HG02759 (cell line): ENCODE measurements at regions not wholly inside any gene's neighbourhood (a gene's known extent, or its start where the extent isn't known, plus 50 kb on each side); places are given as distances from the start of the nearest gene placed in this dataset.
"Not testable (repeated sequence)": the region's sequence is repeated elsewhere in the genome, so short reads cannot be mapped to it uniquely, and the experiment has no call there.

Experiments used
- ATAC-seq: cut with Tn5 transposase; IDR thresholded peaks from one replicate; pipeline ENCODE4 v1.9.1; 2021; ENCODE audit warnings: mild to moderate bottlenecking, moderate library complexity; ENCODE audit not compliant: unreplicated experiment

DNA sequence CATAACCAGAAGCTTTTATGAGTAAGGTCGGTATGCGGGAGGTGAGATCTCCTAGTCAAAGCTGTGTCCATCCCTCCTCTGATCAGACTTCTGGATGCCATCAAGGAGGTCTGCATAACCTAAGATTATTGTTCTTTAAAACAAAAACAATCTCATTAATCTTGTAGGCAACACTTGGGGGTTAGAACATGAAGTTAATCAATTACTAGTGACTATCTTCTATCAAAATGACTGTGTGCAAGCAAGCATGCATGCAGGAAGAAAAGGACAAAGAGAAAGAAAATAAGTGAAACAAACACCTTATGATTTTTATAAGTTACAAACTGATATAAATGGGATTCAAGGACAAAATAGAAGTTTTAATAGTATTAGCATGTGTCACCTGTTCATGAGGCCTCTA is 2435.9 kb upstream of the PCDH20 start:
- ATAC-seq, result no peak

DNA sequence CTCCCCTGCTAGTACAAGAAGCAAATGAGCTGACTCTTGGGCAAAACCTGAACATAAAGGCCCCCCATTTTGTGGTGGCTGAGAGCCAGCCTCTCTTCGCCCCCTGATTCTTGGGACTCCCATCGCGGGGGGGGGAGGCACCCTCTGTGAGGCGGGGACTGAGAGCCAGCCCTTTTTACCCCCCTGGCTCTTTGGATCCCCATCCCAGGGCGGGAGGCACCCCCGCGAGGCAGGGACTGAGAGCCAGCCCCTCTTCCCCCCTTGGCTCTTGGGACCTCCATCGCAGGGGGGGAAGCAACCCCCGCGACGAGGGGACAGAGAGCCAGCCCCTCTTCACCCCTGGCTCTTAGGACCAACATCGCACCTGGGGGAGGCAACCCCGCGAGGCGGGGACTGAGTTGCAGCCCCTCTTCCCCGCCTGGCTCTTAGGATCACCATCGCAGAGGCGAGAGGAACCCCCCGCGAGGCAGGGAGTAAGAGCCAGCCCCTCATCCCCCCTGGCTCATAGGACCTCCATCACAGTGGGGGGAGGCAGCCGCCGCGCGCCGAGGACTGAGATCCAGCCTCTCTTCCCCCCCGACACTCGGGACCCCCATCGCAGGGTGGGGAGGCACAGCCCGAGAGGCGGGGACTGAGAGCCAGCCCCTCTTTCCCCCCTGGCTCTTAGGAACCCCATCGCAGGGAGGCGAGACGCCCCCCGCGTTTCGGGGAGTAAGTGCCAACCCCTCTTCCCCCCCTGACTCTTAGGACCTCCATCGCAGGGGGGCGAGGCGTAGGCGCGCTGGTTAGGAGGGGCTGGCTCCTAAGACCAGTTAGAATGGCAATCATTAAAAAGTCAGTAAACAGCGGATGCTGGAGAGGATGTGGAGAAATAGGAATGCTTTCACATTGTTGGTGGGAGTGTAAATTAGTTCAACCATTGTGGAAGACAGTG is 2428.4 kb upstream of the PCDH20 start:
- no peak for ATAC-seq

DNA sequence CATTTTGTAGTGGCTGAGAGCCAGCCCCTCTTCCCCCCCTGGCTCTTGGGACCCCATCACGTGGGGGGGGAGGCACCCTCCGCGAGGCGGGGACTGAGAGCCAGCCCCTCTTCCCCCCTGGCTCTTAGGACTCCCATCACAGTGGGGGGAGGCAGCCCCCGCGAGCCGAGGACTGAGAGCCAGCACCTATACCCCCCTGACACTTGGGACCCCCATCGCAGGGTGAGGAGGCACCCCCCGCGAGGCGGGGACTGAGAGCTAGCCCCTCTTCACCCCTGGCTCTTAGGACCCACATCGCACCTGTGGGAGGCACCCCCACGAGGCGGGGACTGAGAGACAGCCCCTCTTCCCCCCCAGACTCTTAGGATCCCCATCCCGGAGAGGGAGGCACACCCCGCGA is 2426.5 kb upstream of the PCDH20 start:
- ATAC-seq, result no peak

DNA sequence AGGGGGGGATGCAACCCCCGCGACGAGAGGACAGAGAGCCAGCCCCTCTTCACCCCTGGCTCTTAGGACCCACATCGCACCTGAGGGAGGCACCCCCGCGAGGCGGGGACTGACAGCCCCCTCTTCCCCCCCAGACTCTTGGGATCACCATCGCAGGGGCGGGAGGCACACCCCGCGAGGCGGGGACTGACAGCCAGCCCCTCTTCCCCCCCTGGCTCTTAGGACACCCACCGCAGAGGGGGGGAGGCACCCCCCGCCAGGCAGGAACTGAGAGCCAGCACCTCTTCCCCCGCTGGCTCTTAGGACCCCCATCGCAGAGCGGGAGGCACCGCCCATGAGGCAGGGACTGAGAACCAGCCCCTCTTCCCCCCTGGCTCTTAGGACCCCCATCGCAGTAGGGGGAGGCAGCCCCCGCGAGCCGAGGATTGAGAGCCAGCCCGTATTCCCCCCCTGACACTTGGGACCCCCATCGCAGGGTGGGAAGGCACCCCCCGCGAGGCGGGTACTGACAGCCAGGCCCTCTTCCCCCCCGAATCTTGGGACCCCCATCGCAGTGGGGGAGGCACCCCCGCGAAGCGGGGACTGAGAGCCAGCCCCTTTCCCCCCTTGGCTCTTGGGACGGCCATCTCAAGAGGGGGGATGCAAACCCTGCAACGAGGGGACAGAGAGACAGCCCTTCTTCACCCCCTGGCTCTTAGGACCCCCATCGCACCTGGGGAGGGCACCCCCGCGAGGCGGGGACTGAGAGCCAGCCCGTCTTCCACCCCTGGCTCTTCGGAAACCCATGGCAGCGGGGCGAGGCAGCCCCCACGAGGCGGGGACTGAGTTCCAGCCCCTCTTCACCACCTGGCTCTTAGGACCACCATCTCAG is 2425.1 kb upstream of the PCDH20 start:
- ATAC-seq, result no peak

DNA sequence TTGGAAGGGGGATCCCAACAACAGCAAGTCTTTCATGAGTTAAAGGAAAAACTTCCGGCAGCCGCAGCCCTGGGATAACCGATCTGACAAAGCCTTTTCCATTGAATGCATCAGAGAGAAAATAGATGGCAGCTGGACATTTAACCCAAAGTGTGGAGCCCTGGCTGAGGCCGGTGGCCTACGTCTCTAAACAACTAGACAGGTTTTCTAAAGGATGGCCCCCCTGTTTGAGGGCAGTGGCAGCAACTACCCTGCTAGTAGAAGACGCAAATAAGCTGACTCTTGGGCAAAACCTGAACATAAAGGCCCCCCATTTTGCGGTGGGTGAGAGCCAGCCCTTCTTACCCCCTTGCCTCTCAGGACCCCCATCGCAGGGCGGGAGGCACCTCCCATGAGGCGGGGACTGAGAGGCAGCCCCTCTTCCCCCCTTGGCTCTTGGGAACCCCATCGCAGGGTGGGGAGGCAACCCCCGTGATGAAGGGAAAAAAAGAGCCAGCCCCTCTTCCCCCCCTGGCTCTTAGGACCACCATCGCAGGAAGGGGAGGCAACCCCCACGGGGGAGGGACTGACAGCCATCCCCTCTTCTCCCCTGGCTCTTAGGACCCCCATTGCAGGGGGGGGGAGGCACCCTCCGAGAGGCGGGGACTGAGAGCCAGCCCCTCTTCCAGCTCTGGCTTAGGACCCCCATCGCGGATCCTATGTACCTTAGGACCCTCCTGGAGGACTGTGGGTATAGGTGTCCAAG is 2422.9 kb upstream of the PCDH20 start:
- ATAC-seq, result no peak

DNA sequence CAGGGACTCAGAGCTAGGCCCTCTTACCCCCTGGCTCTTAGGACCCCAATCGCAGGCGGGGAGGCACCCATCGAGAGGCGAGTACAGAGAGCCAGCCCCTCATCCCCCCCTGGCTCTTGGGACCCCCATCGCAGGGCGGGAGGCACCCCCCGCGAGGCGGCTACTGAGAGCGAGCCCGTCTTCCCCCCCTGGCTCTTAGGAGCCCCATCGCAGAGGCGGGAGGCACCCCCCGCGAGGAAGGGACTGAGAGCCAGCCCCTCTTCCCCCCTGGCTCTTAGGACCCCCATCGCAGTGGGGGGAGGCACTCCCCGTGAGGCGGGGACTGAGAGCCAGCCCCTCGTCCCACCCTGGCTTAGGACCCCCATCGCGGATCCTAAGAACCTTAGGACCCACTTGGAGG is 2422.1 kb upstream of the PCDH20 start:
- ATAC-seq, result not testable (repeated sequence)

DNA sequence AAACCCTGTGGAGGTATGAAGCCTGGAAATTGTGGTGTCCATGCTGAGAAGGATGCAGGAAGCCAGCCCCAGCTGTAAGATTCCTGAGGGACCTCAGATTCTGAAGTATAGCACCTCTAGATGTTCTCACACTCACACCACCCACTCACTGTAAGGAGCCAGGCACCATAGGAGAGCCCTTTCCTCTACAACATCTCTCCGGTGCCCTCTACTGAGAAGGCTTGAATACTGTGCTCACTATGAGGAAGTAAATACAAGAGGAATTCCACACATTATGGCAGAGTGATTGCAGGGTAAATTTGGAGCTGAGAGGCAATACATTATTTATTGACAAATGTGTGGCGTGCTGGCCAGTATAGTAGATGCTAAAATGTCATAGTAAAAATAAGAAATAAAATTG is 2414.0 kb upstream of the PCDH20 start:
- ATAC-seq, result not testable (repeated sequence)

- not testable (repeated sequence) for ATAC-seq
Measured at GRCh38 chr13:63821785-63822184, 2406.1 kb upstream of the PCDH20 start.

DNA sequence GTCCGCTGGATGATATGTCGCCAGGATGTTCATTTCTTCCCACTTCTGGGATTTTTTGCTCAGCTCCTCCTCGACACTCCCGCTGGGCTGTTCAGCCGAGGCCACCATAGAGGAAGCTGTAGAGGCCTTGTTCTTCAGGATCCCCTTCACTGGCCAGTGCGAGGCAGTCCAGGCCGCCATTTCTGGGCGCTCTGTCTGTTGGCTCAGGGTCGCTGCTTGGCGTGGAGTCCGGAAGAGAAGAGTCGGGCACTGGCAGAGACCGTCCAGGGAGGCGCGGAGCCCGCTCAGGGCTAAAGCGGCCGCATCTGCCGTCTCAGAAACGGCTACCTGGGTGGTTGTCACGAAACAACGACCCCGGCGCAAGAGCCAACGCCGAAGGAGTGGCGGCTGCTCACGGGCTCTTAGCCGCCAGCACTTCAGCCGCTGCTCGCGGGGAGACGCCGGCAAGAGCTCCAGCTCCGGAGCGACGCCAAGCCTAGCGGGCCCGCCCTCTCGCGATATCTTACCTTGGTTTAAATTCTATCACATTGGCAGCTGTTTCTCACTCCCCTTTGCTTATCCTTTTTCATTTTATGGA is 2395.9 kb upstream of the PCDH20 start:
- ATAC-seq, result not testable (repeated sequence)

- not testable (repeated sequence) for ATAC-seq
Measured at GRCh38 chr13:63791134-63791533, 2375.5 kb upstream of the PCDH20 start.

- ATAC-seq, result no peak
Measured at GRCh38 chr13:63774133-63774532, 2358.5 kb upstream of the PCDH20 start.

- no peak for ATAC-seq
Measured at GRCh38 chr13:63773476-63773875, 2357.8 kb upstream of the PCDH20 start.

DNA sequence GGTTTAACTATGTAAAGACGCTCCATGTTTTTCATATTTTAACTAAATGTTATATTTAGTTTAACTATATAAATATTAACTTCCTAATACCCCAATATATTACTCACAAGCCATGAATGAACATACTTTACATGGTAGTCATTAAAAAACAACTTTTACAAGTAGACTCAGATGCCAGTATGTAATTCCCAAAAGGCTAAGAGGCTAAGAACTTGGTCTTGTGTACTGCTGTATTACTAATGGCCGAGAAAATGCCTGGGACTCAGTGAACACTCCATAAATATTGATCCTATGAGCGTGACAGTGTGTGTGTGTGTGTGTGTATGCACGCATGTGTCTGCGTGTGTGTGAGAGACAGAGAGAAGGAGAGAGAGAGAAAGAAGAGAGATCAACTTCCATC is 2342.0 kb upstream of the PCDH20 start:
- not testable (repeated sequence) for ATAC-seq

- not testable (repeated sequence) for ATAC-seq
Measured at GRCh38 chr13:63749857-63750256, 2334.2 kb upstream of the PCDH20 start.

DNA sequence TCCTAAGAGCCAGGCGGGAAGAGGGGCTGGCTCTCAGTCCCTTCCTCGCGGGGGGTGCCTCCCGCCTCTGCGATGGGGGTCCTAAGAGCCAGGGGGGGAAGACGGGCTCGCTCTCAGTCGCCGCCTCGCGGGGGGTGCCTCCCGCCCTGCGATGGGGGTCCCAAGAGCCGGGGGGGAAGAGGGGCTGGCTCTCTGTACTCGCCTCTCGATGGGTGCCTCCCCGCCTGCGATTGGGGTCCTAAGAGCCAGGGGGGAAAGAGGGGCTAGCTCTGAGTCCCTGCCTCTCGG is 2326.1 kb upstream of the PCDH20 start:
- ATAC-seq, result not testable (repeated sequence)

GRCh38 chr13:63741029-63741813 is 2325.6 kb upstream of the PCDH20 start:
- no peak for ATAC-seq

GRCh38 chr13:63739112-63739735 is 2323.6 kb upstream of the PCDH20 start:
- not testable (repeated sequence) for ATAC-seq

GRCh38 chr13:63737418-63737817 is 2321.8 kb upstream of the PCDH20 start:
- ATAC-seq, result no peak

- ATAC-seq, result no peak
Measured at GRCh38 chr13:63731896-63732295, 2316.2 kb upstream of the PCDH20 start.

DNA sequence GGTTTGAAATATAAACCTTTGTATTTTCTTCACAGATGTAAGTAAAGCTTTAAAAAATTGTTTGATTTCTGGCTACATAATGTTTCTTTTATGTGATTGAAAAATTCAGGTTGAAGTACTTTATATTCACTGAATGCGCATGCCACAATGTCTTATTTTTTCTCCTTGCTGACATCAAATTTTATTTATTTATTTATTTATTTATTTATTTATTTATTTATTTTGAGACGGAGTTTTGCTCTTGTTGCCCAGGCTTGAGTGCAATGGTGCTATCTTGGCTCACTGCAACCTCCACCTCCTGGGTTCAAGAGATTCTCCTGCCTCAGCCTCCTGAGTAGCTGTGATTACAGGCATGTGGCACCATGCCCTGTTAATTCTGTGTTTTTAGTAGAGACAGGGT is 2296.5 kb upstream of the PCDH20 start:
- ATAC-seq, result not testable (repeated sequence)
